Vagina (tissue), 2 donors: ENCODE measurements at regions not wholly inside any gene's neighbourhood (a gene's known extent, or its start where the extent isn't known, plus 50 kb on each side); places are given as distances from the start of the nearest gene placed in this dataset.
A peak's percentile ranks its signal among the peaks of the same experiment; 100 is the strongest.

ENCODE experiments used
- DNase-seq, 2 donors: peaks; one replicate each; pipeline ENCODE4 v3.0.0-alpha.2; 2017; ENCODE audit errors: extremely low spot score in 2 of 2
- H3K27ac ChIP-seq: fragments of 200-600 bp; sonication (generic); one replicate; pipeline ENCODE4 v1.5.1; 2019
- H3K27me3 ChIP-seq: fragments of 200-600 bp; sonication (generic); one replicate; pipeline ENCODE4 v1.5.1; 2019
- H3K36me3 ChIP-seq, 2 donors: fragments of 200-600 bp; sonication (generic); one replicate each; pipeline ENCODE4 v1.5.1; 2017 to 2019
- H3K4me1 ChIP-seq: fragments of 200-600 bp; sonication (generic); one replicate; pipeline ENCODE4 v1.5.1; 2019
- H3K4me3 ChIP-seq, 2 donors: fragments of 200-600 bp; sonication (generic); 1 replicate in 1 of 2; 2 replicates in 1 of 2; pipeline ENCODE4 v1.5.1; 2016 to 2019
- H3K9me3 ChIP-seq: fragments of 200-600 bp; sonication (generic); one replicate; pipeline ENCODE4 v1.5.1; 2019
- POLR2A ChIP-seq, 2 donors: fragments of 450-650 bp; IDR thresholded peaks; one replicate each; pipeline ENCODE4 v1.6.1; 2017; ENCODE audit warnings: antibody characterized with exemption in 2 of 2, mild to moderate bottlenecking in 2 of 2, moderate library complexity in 2 of 2
- POLR2AphosphoS5 ChIP-seq, 2 donors: sonication (generic); formaldehyde crosslinking; IDR thresholded peaks; one replicate each; pipeline ENCODE4 v1.9.0; 2017; ENCODE audit warnings: antibody characterized with exemption in 2 of 2, mild to moderate bottlenecking in 2 of 2, low read depth in 1 of 2; ENCODE audit not compliant: insufficient read depth in 1 of 2
- intact Hi-C: fragments of 100-400 bp; cut with DNase I; formaldehyde crosslinking; loops from one replicate; pipeline ENCODE4 v1.15.1; 2023
- TF ChIP-seq, protein P1 (sequence below), 3 experiments: fragments of 450-650 bp in 2 of 3; fragments of 200-600 bp in 1 of 3; sonication (generic) in 1 of 3; IDR thresholded peaks; one replicate each; pipeline ENCODE4 v1.5.1; 2017 to 2019; ENCODE audit warnings: antibody characterized with exemption in 3 of 3, mild to moderate bottlenecking in 2 of 3, moderate library complexity in 2 of 3

DNA sequence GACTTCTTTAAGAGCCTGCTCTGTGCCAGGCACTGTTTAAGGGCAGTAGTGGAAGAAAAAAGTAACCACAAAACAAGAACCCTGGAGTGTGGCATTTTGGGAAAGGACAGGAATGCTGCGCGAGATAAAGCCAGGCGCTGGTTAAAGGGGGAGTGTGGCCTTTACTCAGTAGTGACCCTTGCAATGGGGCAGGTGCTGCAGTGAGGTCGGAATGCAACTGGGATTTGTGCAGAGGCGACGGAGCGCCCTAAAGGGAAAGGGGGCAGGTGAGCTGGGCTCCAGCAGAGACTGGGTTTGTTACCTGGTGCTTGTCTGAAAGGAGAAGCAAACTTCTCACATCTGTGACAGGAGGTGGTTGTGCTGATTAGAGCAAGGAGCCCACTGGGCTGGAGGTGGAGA is 263.6 kb downstream of the ACTR3B start:
- no peaks in the 10 kb centered on the region for H3K4me1 ChIP-seq
- TF ChIP-seq POLR2A (IDR thresholded peaks at IDR 0.05) (no peak), POLR2AphosphoS5 (IDR thresholded peaks at IDR 0.05; ENCODE audit: insufficient read depth in 1 of 2, low read depth in 1 of 2) (no peak)
- TF ChIP-seq, protein P1, sequence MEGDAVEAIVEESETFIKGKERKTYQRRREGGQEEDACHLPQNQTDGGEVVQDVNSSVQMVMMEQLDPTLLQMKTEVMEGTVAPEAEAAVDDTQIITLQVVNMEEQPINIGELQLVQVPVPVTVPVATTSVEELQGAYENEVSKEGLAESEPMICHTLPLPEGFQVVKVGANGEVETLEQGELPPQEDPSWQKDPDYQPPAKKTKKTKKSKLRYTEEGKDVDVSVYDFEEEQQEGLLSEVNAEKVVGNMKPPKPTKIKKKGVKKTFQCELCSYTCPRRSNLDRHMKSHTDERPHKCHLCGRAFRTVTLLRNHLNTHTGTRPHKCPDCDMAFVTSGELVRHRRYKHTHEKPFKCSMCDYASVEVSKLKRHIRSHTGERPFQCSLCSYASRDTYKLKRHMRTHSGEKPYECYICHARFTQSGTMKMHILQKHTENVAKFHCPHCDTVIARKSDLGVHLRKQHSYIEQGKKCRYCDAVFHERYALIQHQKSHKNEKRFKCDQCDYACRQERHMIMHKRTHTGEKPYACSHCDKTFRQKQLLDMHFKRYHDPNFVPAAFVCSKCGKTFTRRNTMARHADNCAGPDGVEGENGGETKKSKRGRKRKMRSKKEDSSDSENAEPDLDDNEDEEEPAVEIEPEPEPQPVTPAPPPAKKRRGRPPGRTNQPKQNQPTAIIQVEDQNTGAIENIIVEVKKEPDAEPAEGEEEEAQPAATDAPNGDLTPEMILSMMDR (IDR thresholded peaks at IDR 0.05): no peak

DNA sequence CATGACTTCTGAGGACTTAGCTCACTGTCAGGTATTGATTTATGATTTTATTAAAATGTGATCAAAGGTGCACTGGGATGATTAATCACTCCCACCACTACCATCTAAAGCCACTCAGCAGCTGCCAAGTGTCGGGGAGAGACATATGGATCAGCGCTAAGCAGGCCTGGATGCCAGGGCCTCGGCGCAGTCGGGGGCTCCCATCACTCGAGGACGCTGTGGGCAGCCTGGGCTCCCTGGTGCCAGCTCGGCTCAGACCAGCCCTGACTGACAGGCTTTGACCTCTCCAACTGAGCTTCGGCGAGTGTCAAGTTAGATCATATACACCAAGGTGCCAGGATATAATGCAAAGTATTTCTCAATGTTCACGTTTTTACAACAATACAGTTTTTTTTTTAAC is 267.7 kb downstream of the ACTR3B start:
- TF ChIP-seq, protein P1 (IDR thresholded peaks at IDR 0.05): no peak
- no peak for TF ChIP-seq POLR2A (IDR thresholded peaks at IDR 0.05)
- no peak for TF ChIP-seq POLR2AphosphoS5 (IDR thresholded peaks at IDR 0.05; ENCODE audit: insufficient read depth in 1 of 2, low read depth in 1 of 2)
- DNase-seq: no peak
- H3K27me3 ChIP-seq: no peaks in the 10 kb centered on the region

More for the DNA sequence above, 263.6 kb downstream of the ACTR3B start:
- no peak overlapping the region for H3K27ac ChIP-seq
- no peak overlapping the region for H3K4me3 ChIP-seq
- no peaks in the 10 kb centered on the region for H3K27me3 ChIP-seq
- H3K36me3 ChIP-seq: no peaks in the 10 kb centered on the region
- intact Hi-C loops: no loop called here
- DNase-seq: peak in 1 of 2 donors; percentile 64
- no peaks in the 10 kb centered on the region for H3K9me3 ChIP-seq

DNA sequence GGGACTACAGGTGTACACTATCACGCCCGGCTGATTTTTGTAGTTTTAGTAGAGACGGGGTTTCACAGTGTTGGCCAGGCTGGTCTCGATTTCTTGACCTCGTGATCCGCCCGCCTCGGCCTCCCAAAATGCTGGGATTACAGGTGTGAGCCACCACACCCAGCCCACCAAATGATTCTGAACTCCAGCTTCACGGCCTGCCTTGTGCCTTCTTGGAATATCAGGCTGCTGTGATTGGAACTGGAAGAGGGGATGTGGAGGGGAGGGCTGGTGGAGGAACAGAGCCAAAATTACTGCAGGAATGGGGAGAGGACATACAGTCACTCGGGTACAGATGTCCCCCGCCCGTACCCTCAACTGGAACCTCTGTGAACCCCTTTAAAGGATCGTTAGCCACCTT is 268.4 kb downstream of the ACTR3B start:
- Histone ChIP-seq H3K4me3 (no peak overlapping the region), H3K27me3 (no peaks in the 10 kb centered on the region), H3K4me1 (no peaks in the 10 kb centered on the region), H3K36me3 (no peaks in the 10 kb centered on the region), H3K27ac (no peak overlapping the region), H3K9me3 (no peaks in the 10 kb centered on the region)
- intact Hi-C loops: no loop called here
- no peak for TF ChIP-seq POLR2AphosphoS5 (IDR thresholded peaks at IDR 0.05; ENCODE audit: insufficient read depth in 1 of 2, low read depth in 1 of 2)
- DNase-seq: no peak

More for the DNA sequence above, 267.7 kb downstream of the ACTR3B start:
- intact Hi-C loops: no loop called here
- no peak overlapping the region for H3K4me3 ChIP-seq
- H3K36me3 ChIP-seq: no peaks in the 10 kb centered on the region
- no peak overlapping the region for H3K27ac ChIP-seq
- H3K4me1 ChIP-seq: no peaks in the 10 kb centered on the region
- H3K9me3 ChIP-seq: no peaks in the 10 kb centered on the region

DNA sequence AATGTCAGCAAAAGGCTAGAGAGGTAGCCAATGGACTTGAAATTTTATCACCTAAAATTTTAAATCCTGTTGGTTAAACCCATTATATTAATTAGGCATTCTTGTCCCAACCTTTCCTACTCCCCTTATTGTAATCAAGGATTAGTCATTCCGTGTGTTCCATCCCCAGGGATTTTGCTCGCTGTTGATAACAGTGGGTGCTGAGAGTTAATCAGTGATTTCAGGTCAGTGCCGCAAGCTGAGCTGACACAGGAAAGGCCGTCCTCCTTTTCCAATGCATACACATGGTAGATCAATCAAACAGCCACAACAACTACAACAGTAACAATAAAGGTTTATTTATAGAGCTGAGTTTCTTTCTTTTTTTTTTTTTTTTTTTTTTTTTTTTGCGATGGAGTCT is 271.4 kb downstream of the ACTR3B start:
- no peaks in the 10 kb centered on the region for H3K27me3 ChIP-seq
- no peak overlapping the region for H3K27ac ChIP-seq
- no peaks in the 10 kb centered on the region for H3K9me3 ChIP-seq
- H3K4me3 ChIP-seq: no peak overlapping the region
- no peak for DNase-seq
- TF ChIP-seq POLR2A (IDR thresholded peaks at IDR 0.05): no peak
- TF ChIP-seq, protein P1 (IDR thresholded peaks at IDR 0.05): no peak
- no peak for TF ChIP-seq POLR2AphosphoS5 (IDR thresholded peaks at IDR 0.05; ENCODE audit: insufficient read depth in 1 of 2, low read depth in 1 of 2)
- H3K36me3 ChIP-seq: no peaks in the 10 kb centered on the region
- no peaks in the 10 kb centered on the region for H3K4me1 ChIP-seq
- intact Hi-C loops: no loop called here

DNA sequence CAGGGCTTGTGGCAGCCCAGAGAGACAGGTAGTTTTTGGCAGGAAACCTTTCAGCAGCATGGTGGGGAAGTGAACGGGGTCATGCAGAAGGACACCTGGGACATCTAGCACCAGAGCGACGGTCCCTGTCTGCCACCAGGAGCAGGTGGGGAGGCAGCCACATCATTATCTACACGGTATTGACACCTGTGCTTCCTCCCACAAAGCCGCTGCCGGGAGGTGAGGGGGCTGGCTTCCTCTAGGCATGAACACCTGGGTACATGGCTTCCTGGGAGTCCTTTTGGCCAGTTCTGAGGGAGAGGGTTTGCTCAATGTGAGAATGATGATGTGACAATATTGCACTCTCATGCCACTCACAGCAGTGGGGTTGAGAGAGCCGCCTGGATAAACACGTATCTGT is 275.2 kb downstream of the ACTR3B start:
- no peak overlapping the region for H3K27ac ChIP-seq
- no peaks in the 10 kb centered on the region for H3K36me3 ChIP-seq
- no peak for DNase-seq
- intact Hi-C loops: no loop called here
- no peaks in the 10 kb centered on the region for H3K9me3 ChIP-seq
- H3K4me3 ChIP-seq: no peak overlapping the region
- no peak for TF ChIP-seq POLR2AphosphoS5 (IDR thresholded peaks at IDR 0.05; ENCODE audit: insufficient read depth in 1 of 2, low read depth in 1 of 2)
- TF ChIP-seq, protein P1 (IDR thresholded peaks at IDR 0.05): no peak
- TF ChIP-seq POLR2A (IDR thresholded peaks at IDR 0.05): no peak
- no peaks in the 10 kb centered on the region for H3K4me1 ChIP-seq
- no peaks in the 10 kb centered on the region for H3K27me3 ChIP-seq
